A673 (cell line): ENCODE measurements at regions not wholly inside any gene's neighbourhood (a gene's known extent, or its start where the extent isn't known, plus 50 kb on each side); places are given as distances from the start of the nearest gene placed in this dataset.

Experiments
- BruUV-seq: library from RNA; stranded (reverse); fragments of 400-500 nt; replicated peaks from 2 replicates; lab custom pipeline; 2021; lab: Mats Ljungman, UMichigan
- CTCF ChIA-PET: fragments of 300-600 bp; sonication (Branson Sonifier 250); formaldehyde crosslinking; loops from one replicate; lab custom pipeline; 2022; ENCODE audit warnings: antibody characterized with exemption; lab: Charles Lee
- POLR2A ChIA-PET: fragments of 300-600 bp; sonication (Branson Sonifier 250); formaldehyde crosslinking; loops from one replicate; lab custom pipeline; 2022; ENCODE audit warnings: antibody characterized with exemption; ENCODE audit not compliant: low non-redundant PET; lab: Charles Lee
- DNase-seq: peaks from one replicate; pipeline ENCODE4 v3.0.0-alpha.2; 2015; ENCODE audit warnings: low spot score
- H3K27ac ChIP-seq: fragments of 200-600 bp; sonication (generic); 2 replicates; pipeline ENCODE4 v1.5.1; 2016; ENCODE audit warnings: mixed run types, low read depth, mild to moderate bottlenecking, mixed read lengths, antibody characterized with exemption, low read length; ENCODE audit not compliant: poor library complexity, severe bottlenecking
- H3K27me3 ChIP-seq: fragments of 200-600 bp; sonication (generic); replicated peaks from 2 replicates; pipeline ENCODE4 v1.6.1; 2017; ENCODE audit warnings: mixed run types, low read depth, mild to moderate bottlenecking, mixed read lengths, antibody characterized with exemption, low read length; ENCODE audit not compliant: insufficient read depth, poor library complexity
- H3K36me3 ChIP-seq: fragments of 200-600 bp; sonication (generic); 2 replicates; pipeline ENCODE4 v1.6.1; 2016; ENCODE audit warnings: mixed run types, mild to moderate bottlenecking, mixed read lengths, antibody characterized with exemption, low read length; ENCODE audit not compliant: insufficient read depth, poor library complexity, severe bottlenecking
- H3K4me1 ChIP-seq: fragments of 200-600 bp; sonication (generic); 2 replicates; pipeline ENCODE4 v1.6.1; 2017; ENCODE audit warnings: mixed run types, mild to moderate bottlenecking, mixed read lengths, antibody characterized with exemption, low read length; ENCODE audit not compliant: insufficient read depth, poor library complexity, severe bottlenecking
- H3K4me3 ChIP-seq: fragments of 200-600 bp; sonication (generic); 2 replicates; pipeline ENCODE4 v1.5.1; 2016; ENCODE audit warnings: low read depth, mixed run types, mild to moderate bottlenecking, mixed read lengths, low read length; ENCODE audit not compliant: poor library complexity, severe bottlenecking
- H3K9me3 ChIP-seq: fragments of 200-600 bp; sonication (generic); 2 replicates; pipeline ENCODE4 v1.6.1; 2016; ENCODE audit warnings: mixed run types, low read depth, mild to moderate bottlenecking, mixed read lengths, antibody characterized with exemption, low read length; ENCODE audit not compliant: poor library complexity, severe bottlenecking
- CTCF ChIP-seq: fragments of 300-800, 200-600 bp; sonication (generic); conservative IDR thresholded peaks from 2 replicates; pipeline ENCODE4 v1.5.1; 2017; ENCODE audit warnings: low read depth, mild to moderate bottlenecking, antibody characterized with exemption, low read length, moderate library complexity, mixed read lengths
- EZH2 ChIP-seq: fragments of 200-600 bp; sonication (generic); IDR thresholded peaks from 2 replicates; pipeline ENCODE4 v1.6.1; 2017; ENCODE audit warnings: borderline replicate concordance, low read depth, mild to moderate bottlenecking, mixed read lengths, antibody characterized with exemption, low read length; ENCODE audit not compliant: poor library complexity, severe bottlenecking
- intact Hi-C: fragments of 100-400 bp; cut with micrococcal nuclease; formaldehyde crosslinking; loops from one replicate; pipeline ENCODE4 v1.10.0; 2022; ENCODE audit not compliant: unreplicated experiment

- Histone ChIP-seq H3K4me1 (no peaks in the 10 kb centered on the region), H3K4me3 (no peak overlapping the region), H3K9me3 (no peaks in the 10 kb centered on the region), H3K27ac (no peak overlapping the region), H3K36me3 (no peaks in the 10 kb centered on the region), H3K27me3 (no peaks in the 10 kb centered on the region)
- POLR2A ChIA-PET = no interaction called here
- no TSS peak for BruUV-seq
- DNase-seq = no peak
- intact Hi-C loops = no loop called here
- CTCF ChIA-PET = no interaction called here
- TF ChIP-seq CTCF (no peak), EZH2 (no peak)
These were observed 289.8 kb downstream of the COG6 start for GRCh38 chr13:39945226-39945625.

GRCh38 chr13:39946769-39947168 lies 291.3 kb downstream of the COG6 start:
- H3K36me3 ChIP-seq = no peaks in the 10 kb centered on the region
- ChIA-PET CTCF (no interaction called here), POLR2A (no interaction called here)
- intact Hi-C loops = no loop called here
- H3K4me3 ChIP-seq = no peak overlapping the region
- peaks cover 8% of the 10 kb centered on the region for H3K4me1 ChIP-seq
- no TSS peak for BruUV-seq
- H3K27ac ChIP-seq = no peak overlapping the region
- DNase-seq = no peak
- no peaks in the 10 kb centered on the region for H3K27me3 ChIP-seq
- TF ChIP-seq EZH2 = no peak
- TF ChIP-seq CTCF = no peak
- no peaks in the 10 kb centered on the region for H3K9me3 ChIP-seq

GRCh38 chr13:39951301-39951700 lies 295.8 kb downstream of the COG6 start:
- intact Hi-C loops = loop anchor here (5.0 kb wide), 1 partner anchor 721 kb away; no protein-coding TSS in a partner anchor
- ChIA-PET POLR2A (no interaction called here), CTCF (interaction anchor here (1.4 kb wide), 1 partner anchor 8 kb away, joined by 8 read pairs; no protein-coding TSS in a partner anchor)
- BruUV-seq = no TSS peak
- Histone ChIP-seq H3K9me3 (no peaks in the 10 kb centered on the region), H3K36me3 (no peaks in the 10 kb centered on the region), H3K4me1 (peaks cover 31% of the 10 kb centered on the region), H3K27me3 (no peaks in the 10 kb centered on the region), H3K27ac (peak overlapping the region; percentile 76), H3K4me3 (no peak overlapping the region)
- TF ChIP-seq CTCF (no peak), EZH2 (no peak)
- DNase-seq = no peak
